HG03439 (cell line): ENCODE measurements at regions not wholly inside any gene's neighbourhood (a gene's known extent, or its start where the extent isn't known, plus 50 kb on each side); places are given as distances from the start of the nearest gene placed in this dataset.

ENCODE experiments used
- ATAC-seq: cut with Tn5 transposase; IDR thresholded peaks from one replicate; pipeline ENCODE4 v1.9.1; 2021; ENCODE audit warnings: mild to moderate bottlenecking, moderate library complexity; ENCODE audit not compliant: unreplicated experiment

GRCh38 chr12:58513301-58513834 lies 406.9 kb downstream of the LRIG3 start:
- ATAC-seq = no peak

GRCh38 chr12:58513852-58514251 lies 406.5 kb downstream of the LRIG3 start:
- no peak for ATAC-seq

- no peak for ATAC-seq
Measured at GRCh38 chr12:58519839-58520238, 400.5 kb downstream of the LRIG3 start.

GRCh38 chr12:58521152-58521551 lies 399.2 kb downstream of the LRIG3 start:
- ATAC-seq = no peak

GRCh38 chr12:58521796-58522195 lies 398.5 kb downstream of the LRIG3 start:
- ATAC-seq = no peak

- ATAC-seq = no peak
Measured at GRCh38 chr12:58523360-58523759, 396.9 kb downstream of the LRIG3 start.

- no peak for ATAC-seq
Measured at GRCh38 chr12:58528271-58528670, 392.0 kb downstream of the LRIG3 start.

- no peak for ATAC-seq
Measured at GRCh38 chr12:58529114-58529665, 391.1 kb downstream of the LRIG3 start.

GRCh38 chr12:58529897-58530741 lies 390.2 kb downstream of the LRIG3 start:
- ATAC-seq = no peak

- ATAC-seq = no peak
Measured at GRCh38 chr12:58530742-58531062, 389.6 kb downstream of the LRIG3 start.

GRCh38 chr12:58532855-58533608 lies 387.3 kb downstream of the LRIG3 start:
- ATAC-seq = no peak

GRCh38 chr12:58533652-58534051 lies 386.7 kb downstream of the LRIG3 start:
- ATAC-seq = no peak

- no peak for ATAC-seq
Measured at GRCh38 chr12:58537278-58537677, 383.0 kb downstream of the LRIG3 start.

- no peak for ATAC-seq
Measured at GRCh38 chr12:58539295-58539694, 381.0 kb downstream of the LRIG3 start.

GRCh38 chr12:58540480-58541299 lies 379.6 kb downstream of the LRIG3 start:
- ATAC-seq = no peak

- no peak for ATAC-seq
Measured at GRCh38 chr12:58541300-58541690, 379.0 kb downstream of the LRIG3 start.

- no peak for ATAC-seq
Measured at GRCh38 chr12:58544281-58544680, 376.0 kb downstream of the LRIG3 start.

- no peak for ATAC-seq
Measured at GRCh38 chr12:58547217-58547616, 373.1 kb downstream of the LRIG3 start.

GRCh38 chr12:58548801-58549200 lies 371.5 kb downstream of the LRIG3 start:
- ATAC-seq = no peak

- ATAC-seq = no peak
Measured at GRCh38 chr12:58554522-58555157, 365.7 kb downstream of the LRIG3 start.
